ENCODE measurements at regions not wholly inside any gene's neighbourhood (a gene's known extent, or its start where the extent isn't known, plus 50 kb on each side); places are given as distances from the start of the nearest gene placed in this dataset.

DNA sequence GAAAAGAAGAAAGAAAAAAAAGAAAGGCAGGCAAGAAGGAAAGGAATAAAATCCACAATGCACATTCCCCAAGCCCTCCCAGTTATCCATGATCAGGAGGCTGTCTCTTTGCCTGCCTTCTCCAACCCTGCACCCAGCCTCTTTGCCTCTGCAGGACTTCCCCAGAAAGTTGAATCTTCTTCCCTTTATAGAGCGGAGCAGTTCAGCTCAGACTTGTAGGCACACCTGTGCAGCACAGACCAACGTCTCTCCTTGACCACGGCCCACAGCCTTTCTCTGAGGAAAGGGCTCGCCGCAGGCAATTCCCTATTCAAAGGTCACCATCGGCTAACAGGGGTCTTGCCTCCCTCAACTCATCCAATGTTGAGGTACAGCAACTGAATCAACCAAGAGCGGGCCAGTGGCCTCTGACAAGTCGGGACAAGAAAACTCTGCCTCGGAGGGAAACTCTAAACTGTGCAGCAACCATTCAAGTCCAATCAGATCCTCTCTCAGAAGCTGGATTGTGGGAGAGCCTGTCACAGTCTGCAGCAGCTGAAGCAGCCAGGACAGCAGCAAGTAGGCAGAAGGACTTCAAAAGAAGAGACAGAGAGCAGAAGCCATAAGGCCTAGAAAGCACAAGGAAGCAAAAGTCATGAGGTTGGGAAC is 529.2 kb upstream of the JARID2 start:
- TF ChIP-seq ISL1 (CRISPR knock-in tag; IDR thresholded peaks at IDR 0.05): no peak
- TF ChIP-seq, protein P1, sequence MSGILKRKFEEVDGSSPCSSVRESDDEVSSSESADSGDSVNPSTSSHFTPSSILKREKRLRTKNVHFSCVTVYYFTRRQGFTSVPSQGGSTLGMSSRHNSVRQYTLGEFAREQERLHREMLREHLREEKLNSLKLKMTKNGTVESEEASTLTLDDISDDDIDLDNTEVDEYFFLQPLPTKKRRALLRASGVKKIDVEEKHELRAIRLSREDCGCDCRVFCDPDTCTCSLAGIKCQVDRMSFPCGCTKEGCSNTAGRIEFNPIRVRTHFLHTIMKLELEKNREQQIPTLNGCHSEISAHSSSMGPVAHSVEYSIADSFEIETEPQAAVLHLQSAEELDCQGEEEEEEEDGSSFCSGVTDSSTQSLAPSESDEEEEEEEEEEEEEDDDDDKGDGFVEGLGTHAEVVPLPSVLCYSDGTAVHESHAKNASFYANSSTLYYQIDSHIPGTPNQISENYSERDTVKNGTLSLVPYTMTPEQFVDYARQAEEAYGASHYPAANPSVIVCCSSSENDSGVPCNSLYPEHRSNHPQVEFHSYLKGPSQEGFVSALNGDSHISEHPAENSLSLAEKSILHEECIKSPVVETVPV (CRISPR knock-in tag; IDR thresholded peaks at IDR 0.05): no peak
- TF ChIP-seq TCF4 (CRISPR knock-in tag; IDR thresholded peaks at IDR 0.05; ENCODE audit: borderline replicate concordance): no peak
- no peak for TF ChIP-seq ESRRG (CRISPR knock-in tag; IDR thresholded peaks at IDR 0.05)
- TF ChIP-seq, protein P2, sequence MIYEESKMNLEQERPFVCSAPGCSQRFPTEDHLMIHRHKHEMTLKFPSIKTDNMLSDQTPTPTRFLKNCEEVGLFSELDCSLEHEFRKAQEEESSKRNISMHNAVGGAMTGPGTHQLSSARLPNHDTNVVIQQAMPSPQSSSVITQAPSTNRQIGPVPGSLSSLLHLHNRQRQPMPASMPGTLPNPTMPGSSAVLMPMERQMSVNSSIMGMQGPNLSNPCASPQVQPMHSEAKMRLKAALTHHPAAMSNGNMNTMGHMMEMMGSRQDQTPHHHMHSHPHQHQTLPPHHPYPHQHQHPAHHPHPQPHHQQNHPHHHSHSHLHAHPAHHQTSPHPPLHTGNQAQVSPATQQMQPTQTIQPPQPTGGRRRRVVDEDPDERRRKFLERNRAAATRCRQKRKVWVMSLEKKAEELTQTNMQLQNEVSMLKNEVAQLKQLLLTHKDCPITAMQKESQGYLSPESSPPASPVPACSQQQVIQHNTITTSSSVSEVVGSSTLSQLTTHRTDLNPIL (CRISPR knock-in tag; IDR thresholded peaks at IDR 0.05; ENCODE audit: low read depth): no peak
- no peak for TF ChIP-seq BACH2 (CRISPR knock-in tag; IDR thresholded peaks at IDR 0.05; ENCODE audit: borderline replicate concordance)
- TF ChIP-seq ZC3H10 (CRISPR knock-in tag; IDR thresholded peaks at IDR 0.05): no peak
- no peak for TF ChIP-seq CSDC2 (CRISPR knock-in tag; IDR thresholded peaks at IDR 0.05)
- TF ChIP-seq ARNTL (CRISPR knock-in tag; IDR thresholded peaks at IDR 0.05; ENCODE audit: borderline replicate concordance, low read depth): no peak
- TF ChIP-seq OSR1 (CRISPR knock-in tag; IDR thresholded peaks at IDR 0.05): no peak
- no peak for TF ChIP-seq ZNF70 (CRISPR knock-in tag; IDR thresholded peaks at IDR 0.05)
- no peak for TF ChIP-seq PPARA (CRISPR knock-in tag; IDR thresholded peaks at IDR 0.05; ENCODE audit: borderline replicate concordance)
- TF ChIP-seq ZNF565 (CRISPR knock-in tag; conservative IDR thresholded peaks at IDR 0.05; ENCODE audit: low read depth): no peak
- TF ChIP-seq RARB (CRISPR knock-in tag; IDR thresholded peaks at IDR 0.05): no peak
- TF ChIP-seq, protein P3, sequence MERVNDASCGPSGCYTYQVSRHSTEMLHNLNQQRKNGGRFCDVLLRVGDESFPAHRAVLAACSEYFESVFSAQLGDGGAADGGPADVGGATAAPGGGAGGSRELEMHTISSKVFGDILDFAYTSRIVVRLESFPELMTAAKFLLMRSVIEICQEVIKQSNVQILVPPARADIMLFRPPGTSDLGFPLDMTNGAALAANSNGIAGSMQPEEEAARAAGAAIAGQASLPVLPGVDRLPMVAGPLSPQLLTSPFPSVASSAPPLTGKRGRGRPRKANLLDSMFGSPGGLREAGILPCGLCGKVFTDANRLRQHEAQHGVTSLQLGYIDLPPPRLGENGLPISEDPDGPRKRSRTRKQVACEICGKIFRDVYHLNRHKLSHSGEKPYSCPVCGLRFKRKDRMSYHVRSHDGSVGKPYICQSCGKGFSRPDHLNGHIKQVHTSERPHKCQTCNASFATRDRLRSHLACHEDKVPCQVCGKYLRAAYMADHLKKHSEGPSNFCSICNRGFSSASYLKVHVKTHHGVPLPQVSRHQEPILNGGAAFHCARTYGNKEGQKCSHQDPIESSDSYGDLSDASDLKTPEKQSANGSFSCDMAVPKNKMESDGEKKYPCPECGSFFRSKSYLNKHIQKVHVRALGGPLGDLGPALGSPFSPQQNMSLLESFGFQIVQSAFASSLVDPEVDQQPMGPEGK (CRISPR knock-in tag; IDR thresholded peaks at IDR 0.05; ENCODE audit: borderline replicate concordance): no peak
- TF ChIP-seq TOX (CRISPR knock-in tag; IDR thresholded peaks at IDR 0.05; ENCODE audit: borderline replicate concordance): no peak
- TF ChIP-seq SNAI2 (CRISPR knock-in tag; IDR thresholded peaks at IDR 0.05): no peak
- no peak for TF ChIP-seq GLIS3 (CRISPR knock-in tag; IDR thresholded peaks at IDR 0.05)
- TF ChIP-seq, protein P4, sequence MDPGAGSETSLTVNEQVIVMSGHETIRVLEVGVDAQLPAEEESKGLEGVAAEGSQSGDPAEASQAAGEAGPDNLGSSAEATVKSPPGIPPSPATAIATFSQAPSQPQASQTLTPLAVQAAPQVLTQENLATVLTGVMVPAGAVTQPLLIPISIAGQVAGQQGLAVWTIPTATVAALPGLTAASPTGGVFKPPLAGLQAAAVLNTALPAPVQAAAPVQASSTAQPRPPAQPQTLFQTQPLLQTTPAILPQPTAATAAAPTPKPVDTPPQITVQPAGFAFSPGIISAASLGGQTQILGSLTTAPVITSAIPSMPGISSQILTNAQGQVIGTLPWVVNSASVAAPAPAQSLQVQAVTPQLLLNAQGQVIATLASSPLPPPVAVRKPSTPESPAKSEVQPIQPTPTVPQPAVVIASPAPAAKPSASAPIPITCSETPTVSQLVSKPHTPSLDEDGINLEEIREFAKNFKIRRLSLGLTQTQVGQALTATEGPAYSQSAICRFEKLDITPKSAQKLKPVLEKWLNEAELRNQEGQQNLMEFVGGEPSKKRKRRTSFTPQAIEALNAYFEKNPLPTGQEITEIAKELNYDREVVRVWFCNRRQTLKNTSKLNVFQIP (CRISPR knock-in tag; IDR thresholded peaks at IDR 0.05; ENCODE audit: borderline replicate concordance, low read depth): no peak
- TF ChIP-seq ZFP3 (CRISPR knock-in tag; IDR thresholded peaks at IDR 0.05): no peak

DNA sequence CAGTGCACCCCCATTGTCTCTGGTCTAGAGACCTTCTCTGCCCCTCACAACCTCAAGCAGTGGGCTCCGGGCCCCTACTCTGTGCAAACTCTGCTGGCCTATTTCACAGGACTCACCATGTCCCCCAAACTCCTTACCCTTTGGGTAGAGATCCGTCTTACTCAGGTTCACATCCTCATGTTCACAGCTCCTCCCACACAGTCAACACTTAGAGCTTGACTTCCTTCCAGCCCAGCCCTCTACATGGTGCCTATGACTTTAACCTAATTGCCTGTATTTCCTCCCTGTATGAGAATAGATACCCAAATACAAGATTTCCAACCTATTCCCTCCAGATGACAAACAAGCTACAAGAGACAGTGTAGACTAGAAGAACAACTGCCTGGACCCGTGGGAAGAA is 528.6 kb upstream of the JARID2 start:
- no peak for ATAC-seq
- TF ChIP-seq RARB (CRISPR knock-in tag; IDR thresholded peaks at IDR 0.05) (no peak), ZFP3 (CRISPR knock-in tag; IDR thresholded peaks at IDR 0.05) (no peak), ZNF565 (CRISPR knock-in tag; conservative IDR thresholded peaks at IDR 0.05; ENCODE audit: low read depth) (no peak), TOX (CRISPR knock-in tag; IDR thresholded peaks at IDR 0.05; ENCODE audit: borderline replicate concordance) (no peak), OSR1 (CRISPR knock-in tag; IDR thresholded peaks at IDR 0.05) (no peak), ESRRG (CRISPR knock-in tag; IDR thresholded peaks at IDR 0.05) (no peak), BACH2 (CRISPR knock-in tag; IDR thresholded peaks at IDR 0.05; ENCODE audit: borderline replicate concordance) (no peak), ZNF8 (CRISPR knock-in tag; IDR thresholded peaks at IDR 0.05) (no peak), ZNF70 (CRISPR knock-in tag; IDR thresholded peaks at IDR 0.05) (no peak)
- TF ChIP-seq, protein P5, sequence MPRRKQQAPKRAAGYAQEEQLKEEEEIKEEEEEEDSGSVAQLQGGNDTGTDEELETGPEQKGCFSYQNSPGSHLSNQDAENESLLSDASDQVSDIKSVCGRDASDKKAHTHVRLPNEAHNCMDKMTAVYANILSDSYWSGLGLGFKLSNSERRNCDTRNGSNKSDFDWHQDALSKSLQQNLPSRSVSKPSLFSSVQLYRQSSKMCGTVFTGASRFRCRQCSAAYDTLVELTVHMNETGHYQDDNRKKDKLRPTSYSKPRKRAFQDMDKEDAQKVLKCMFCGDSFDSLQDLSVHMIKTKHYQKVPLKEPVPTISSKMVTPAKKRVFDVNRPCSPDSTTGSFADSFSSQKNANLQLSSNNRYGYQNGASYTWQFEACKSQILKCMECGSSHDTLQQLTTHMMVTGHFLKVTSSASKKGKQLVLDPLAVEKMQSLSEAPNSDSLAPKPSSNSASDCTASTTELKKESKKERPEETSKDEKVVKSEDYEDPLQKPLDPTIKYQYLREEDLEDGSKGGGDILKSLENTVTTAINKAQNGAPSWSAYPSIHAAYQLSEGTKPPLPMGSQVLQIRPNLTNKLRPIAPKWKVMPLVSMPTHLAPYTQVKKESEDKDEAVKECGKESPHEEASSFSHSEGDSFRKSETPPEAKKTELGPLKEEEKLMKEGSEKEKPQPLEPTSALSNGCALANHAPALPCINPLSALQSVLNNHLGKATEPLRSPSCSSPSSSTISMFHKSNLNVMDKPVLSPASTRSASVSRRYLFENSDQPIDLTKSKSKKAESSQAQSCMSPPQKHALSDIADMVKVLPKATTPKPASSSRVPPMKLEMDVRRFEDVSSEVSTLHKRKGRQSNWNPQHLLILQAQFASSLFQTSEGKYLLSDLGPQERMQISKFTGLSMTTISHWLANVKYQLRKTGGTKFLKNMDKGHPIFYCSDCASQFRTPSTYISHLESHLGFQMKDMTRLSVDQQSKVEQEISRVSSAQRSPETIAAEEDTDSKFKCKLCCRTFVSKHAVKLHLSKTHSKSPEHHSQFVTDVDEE (CRISPR knock-in tag; IDR thresholded peaks at IDR 0.05): no peak

More for the DNA sequence above, 529.2 kb upstream of the JARID2 start:
- ATAC-seq: no peak
